CD8-positive, alpha-beta memory T cell (primary cell): ENCODE measurements at regions not wholly inside any gene's neighbourhood (a gene's known extent, or its start where the extent isn't known, plus 50 kb on each side); places are given as distances from the start of the nearest gene placed in this dataset.
"Not testable (repeated sequence)": the region's sequence is repeated elsewhere in the genome, so short reads cannot be mapped to it uniquely, and the experiment has no call there.

Source experiments
- CTCF ChIA-PET: fragments of 350-600 bp; sonication (Branson Sonifier 250); formaldehyde crosslinking; loops from one replicate; lab custom pipeline; 2021; ENCODE audit warnings: antibody characterized with exemption; lab: Charles Lee
- POLR2A ChIA-PET: fragments of 350-600 bp; sonication (Branson Sonifier 250); formaldehyde crosslinking; loops from one replicate; lab custom pipeline; 2021; ENCODE audit warnings: antibody characterized with exemption; lab: Charles Lee
- DNase-seq, 5 donors: peaks; one replicate each; pipeline versions ENCODE4 v3.0.0 to v3.0.0-alpha.2; 2020 to 2022; ENCODE audit warnings: mixed read lengths in 1 of 5
- H3K27ac ChIP-seq: one replicate; pipeline ENCODE4 v1.7.0; 2013; ENCODE audit warnings: low read depth, mild to moderate bottlenecking, low read length, moderate library complexity
- H3K27me3 ChIP-seq: 2 replicates; pipeline ENCODE4 v1.7.0; 2013; ENCODE audit warnings: low read length, mild to moderate bottlenecking; ENCODE audit not compliant: insufficient read depth, poor library complexity, severe bottlenecking
- H3K36me3 ChIP-seq: 2 replicates; pipeline ENCODE4 v1.7.0; 2013; ENCODE audit warnings: mild to moderate bottlenecking, low read length, moderate library complexity; ENCODE audit not compliant: insufficient read depth
- H3K4me1 ChIP-seq: 2 replicates; pipeline ENCODE4 v1.7.0; 2013; ENCODE audit warnings: mild to moderate bottlenecking, low read length, moderate library complexity; ENCODE audit not compliant: insufficient read depth
- H3K4me3 ChIP-seq: 2 replicates; pipeline ENCODE4 v1.7.0; 2013; ENCODE audit warnings: mild to moderate bottlenecking, low read length
- H3K9me3 ChIP-seq: 2 replicates; pipeline ENCODE4 v1.7.0; 2013; ENCODE audit warnings: mild to moderate bottlenecking, low read length
- H3K27ac Mint-ChIP-seq, 8 donors: one replicate each; pipeline ENCODE4 v1.8.0; 2020 to 2021; ENCODE audit warnings: mixed read lengths in 8 of 8, mild to moderate bottlenecking in 6 of 8, inconsistent platforms in 3 of 8, moderate library complexity in 3 of 8
- H3K27me3 Mint-ChIP-seq, 2 donors: one replicate each; pipeline ENCODE4 v1.8.0; 2020 to 2021; ENCODE audit warnings: mixed read lengths in 2 of 2, mild to moderate bottlenecking in 1 of 2, moderate library complexity in 1 of 2
- H3K36me3 Mint-ChIP-seq, 3 donors: one replicate each; pipeline ENCODE4 v1.8.0; 2020 to 2021; ENCODE audit warnings: mixed read lengths in 3 of 3, inconsistent platforms in 1 of 3, mild to moderate bottlenecking in 1 of 3
- H3K4me1 Mint-ChIP-seq, 3 donors: one replicate each; pipeline ENCODE4 v1.8.0; 2020 to 2021; ENCODE audit warnings: mixed read lengths in 3 of 3, inconsistent platforms in 1 of 3, mild to moderate bottlenecking in 1 of 3
- H3K4me3 Mint-ChIP-seq, 7 donors: one replicate each; pipeline ENCODE4 v1.8.0; 2020 to 2021; ENCODE audit warnings: mixed read lengths in 7 of 7, mild to moderate bottlenecking in 6 of 7, moderate library complexity in 4 of 7, inconsistent platforms in 2 of 7
- H3K9me3 Mint-ChIP-seq, 5 donors: one replicate each; pipeline ENCODE4 v1.8.0; 2020 to 2022; ENCODE audit warnings: mixed read lengths in 5 of 5, mild to moderate bottlenecking in 3 of 5, moderate library complexity in 2 of 5, inconsistent platforms in 1 of 5

GRCh38 chr7:114190387-114190786 is 224.2 kb upstream of the FOXP2 start:
- H3K4me3 ChIP-seq = no peak overlapping the region
- H3K4me1 ChIP-seq = no peaks in the 10 kb centered on the region
- H3K36me3 Mint-ChIP-seq = no peaks in the 10 kb centered on the region
- no peaks in the 10 kb centered on the region for H3K27me3 ChIP-seq
- POLR2A ChIA-PET = no interaction called here
- no peaks in the 10 kb centered on the region for H3K9me3 Mint-ChIP-seq
- H3K27ac Mint-ChIP-seq = no peak overlapping the region
- H3K4me3 Mint-ChIP-seq = no peak overlapping the region
- no peaks in the 10 kb centered on the region for H3K9me3 ChIP-seq
- DNase-seq = no peak
- no peak overlapping the region for H3K27ac ChIP-seq
- H3K27me3 Mint-ChIP-seq = no peaks in the 10 kb centered on the region
- no peaks in the 10 kb centered on the region for H3K4me1 Mint-ChIP-seq
- CTCF ChIA-PET = no interaction called here
- H3K36me3 ChIP-seq = no peaks in the 10 kb centered on the region

GRCh38 chr7:114183311-114184088 is 231.1 kb upstream of the FOXP2 start:
- ChIA-PET POLR2A (no interaction called here), CTCF (no interaction called here)
- no peak for DNase-seq
- Histone ChIP-seq H3K9me3 (no peaks in the 10 kb centered on the region), H3K4me3 (no peak overlapping the region), H3K27me3 (no peaks in the 10 kb centered on the region), H3K4me1 (no peaks in the 10 kb centered on the region), H3K36me3 (no peaks in the 10 kb centered on the region), H3K27ac (no peak overlapping the region)
- no peak overlapping the region for H3K4me3 Mint-ChIP-seq
- H3K9me3 Mint-ChIP-seq = no peaks in the 10 kb centered on the region
- H3K4me1 Mint-ChIP-seq = no peaks in the 10 kb centered on the region
- no peaks in the 10 kb centered on the region for H3K27me3 Mint-ChIP-seq
- H3K36me3 Mint-ChIP-seq = no peaks in the 10 kb centered on the region
- no peak overlapping the region for H3K27ac Mint-ChIP-seq

- Mint-ChIP-seq H3K27ac (no peak overlapping the region), H3K4me3 (no peak overlapping the region), H3K36me3 (no peaks in the 10 kb centered on the region), H3K27me3 (no peaks in the 10 kb centered on the region), H3K9me3 (no peaks in the 10 kb centered on the region), H3K4me1 (no peaks in the 10 kb centered on the region)
- Histone ChIP-seq H3K4me1 (no peaks in the 10 kb centered on the region), H3K27ac (no peak overlapping the region), H3K9me3 (no peaks in the 10 kb centered on the region), H3K36me3 (no peaks in the 10 kb centered on the region), H3K4me3 (no peak overlapping the region), H3K27me3 (no peaks in the 10 kb centered on the region)
- POLR2A ChIA-PET = no interaction called here
- CTCF ChIA-PET = no interaction called here
- no peak for DNase-seq
Measured at GRCh38 chr7:114182837-114183236, 231.8 kb upstream of the FOXP2 start.

- no peaks in the 10 kb centered on the region for H3K27me3 ChIP-seq
- no peaks in the 10 kb centered on the region for H3K27me3 Mint-ChIP-seq
- no peak overlapping the region for H3K27ac ChIP-seq
- H3K9me3 Mint-ChIP-seq = no peaks in the 10 kb centered on the region
- H3K9me3 ChIP-seq = no peaks in the 10 kb centered on the region
- no peak overlapping the region for H3K4me3 ChIP-seq
- POLR2A ChIA-PET = no interaction called here
- H3K36me3 ChIP-seq = no peaks in the 10 kb centered on the region
- H3K4me1 ChIP-seq = no peaks in the 10 kb centered on the region
- H3K27ac Mint-ChIP-seq = no peak overlapping the region
- CTCF ChIA-PET = no interaction called here
- no peak overlapping the region for H3K4me3 Mint-ChIP-seq
- H3K36me3 Mint-ChIP-seq = no peaks in the 10 kb centered on the region
- no peaks in the 10 kb centered on the region for H3K4me1 Mint-ChIP-seq
- DNase-seq = no peak
Measured at GRCh38 chr7:114181280-114181679, 233.3 kb upstream of the FOXP2 start.

- no peak overlapping the region for H3K27ac ChIP-seq
- Mint-ChIP-seq H3K4me1 (no peaks in the 10 kb centered on the region), H3K9me3 (no peaks in the 10 kb centered on the region), H3K4me3 (no peak overlapping the region), H3K36me3 (no peaks in the 10 kb centered on the region), H3K27ac (no peak overlapping the region), H3K27me3 (no peaks in the 10 kb centered on the region)
- ChIA-PET CTCF (no interaction called here), POLR2A (no interaction called here)
- H3K4me1 ChIP-seq = no peaks in the 10 kb centered on the region
- H3K4me3 ChIP-seq = no peak overlapping the region
- H3K36me3 ChIP-seq = no peaks in the 10 kb centered on the region
- H3K9me3 ChIP-seq = no peaks in the 10 kb centered on the region
- no peak for DNase-seq
- H3K27me3 ChIP-seq = no peaks in the 10 kb centered on the region
Measured at GRCh38 chr7:114180556-114181266, 233.9 kb upstream of the FOXP2 start.

GRCh38 chr7:114175125-114175524 is 239.5 kb upstream of the FOXP2 start:
- H3K9me3 Mint-ChIP-seq = no peaks in the 10 kb centered on the region

GRCh38 chr7:114173170-114173890 is 241.3 kb upstream of the FOXP2 start:
- H3K4me1 Mint-ChIP-seq = no peaks in the 10 kb centered on the region
- H3K9me3 Mint-ChIP-seq = no peaks in the 10 kb centered on the region
- H3K27ac Mint-ChIP-seq = no peak overlapping the region
- Histone ChIP-seq H3K9me3 (no peaks in the 10 kb centered on the region), H3K36me3 (no peaks in the 10 kb centered on the region), H3K4me1 (no peaks in the 10 kb centered on the region), H3K27me3 (no peaks in the 10 kb centered on the region), H3K4me3 (no peak overlapping the region), H3K27ac (no peak overlapping the region)
- ChIA-PET POLR2A (no interaction called here), CTCF (no interaction called here)
- no peaks in the 10 kb centered on the region for H3K36me3 Mint-ChIP-seq
- H3K27me3 Mint-ChIP-seq = no peaks in the 10 kb centered on the region
- DNase-seq = no peak
- H3K4me3 Mint-ChIP-seq = no peak overlapping the region

More at GRCh38 chr7:114175125-114175524, 239.5 kb upstream of the FOXP2 start:
- DNase-seq = no peak
- H3K27me3 Mint-ChIP-seq = no peaks in the 10 kb centered on the region
- H3K36me3 Mint-ChIP-seq = no peaks in the 10 kb centered on the region
- no peak overlapping the region for H3K27ac ChIP-seq
- H3K36me3 ChIP-seq = no peaks in the 10 kb centered on the region
- POLR2A ChIA-PET = no interaction called here
- CTCF ChIA-PET = no interaction called here
- H3K4me3 ChIP-seq = no peak overlapping the region
- H3K27me3 ChIP-seq = no peaks in the 10 kb centered on the region
- no peak overlapping the region for H3K4me3 Mint-ChIP-seq
- H3K4me1 ChIP-seq = no peaks in the 10 kb centered on the region
- H3K9me3 ChIP-seq = no peaks in the 10 kb centered on the region
- no peaks in the 10 kb centered on the region for H3K4me1 Mint-ChIP-seq
- H3K27ac Mint-ChIP-seq = no peak overlapping the region

- CTCF ChIA-PET, H3K9me3 Mint-ChIP-seq, POLR2A ChIA-PET, H3K27me3 Mint-ChIP-seq, H3K4me3 Mint-ChIP-seq, H3K4me3 ChIP-seq, H3K36me3 Mint-ChIP-seq, H3K9me3 ChIP-seq, H3K27ac Mint-ChIP-seq, H3K4me1 Mint-ChIP-seq, H3K27me3 ChIP-seq, H3K4me1 ChIP-seq, DNase-seq, H3K36me3 ChIP-seq, H3K27ac ChIP-seq: not testable (repeated sequence)
Measured at GRCh38 chr7:114169389-114169788, 245.2 kb upstream of the FOXP2 start.
